Prostate gland (tissue), 2 donors: ENCODE measurements at regions not wholly inside any gene's neighbourhood (a gene's known extent, or its start where the extent isn't known, plus 50 kb on each side); places are given as distances from the start of the nearest gene placed in this dataset.

Experiments
- DNase-seq: peaks from one replicate; pipeline ENCODE4 v3.0.0-alpha.2; 2019; ENCODE audit warnings: low spot score
- H3K27ac ChIP-seq, 2 donors: fragments of 200-600 bp; sonication (generic); 2 replicates each; pipeline ENCODE4 v1.5.1; 2017 to 2019
- H3K27me3 ChIP-seq: fragments of 200-600 bp; sonication (generic); replicated peaks from 2 replicates; pipeline ENCODE4 v1.5.1; 2019; ENCODE audit not compliant: insufficient read depth
- H3K36me3 ChIP-seq, 2 donors: fragments of 200-600 bp; sonication (generic); 1 replicate in 1 of 2; 2 replicates in 1 of 2; pipeline versions ENCODE4 v1.5.1 to v1.8.1; 2017 to 2019
- H3K4me1 ChIP-seq: fragments of 200-600 bp; sonication (generic); replicated peaks from 2 replicates; pipeline ENCODE4 v1.5.1; 2019
- H3K4me3 ChIP-seq, 2 donors: fragments of 200-600 bp; sonication (generic); 2 replicates each; pipeline ENCODE4 v1.5.1; 2017 to 2019
- H3K9me3 ChIP-seq: fragments of 200-600 bp; sonication (generic); 2 replicates; pipeline ENCODE4 v1.5.1; 2017
- CTCF ChIP-seq, 4 experiments: fragments of 200-600 bp in 2 of 4; fragments of 450-650 bp in 2 of 4; sonication (generic) in 2 of 4; IDR thresholded peaks; 1 replicate in 3 of 4; 2 replicates in 1 of 4; pipeline ENCODE4 v1.5.1; 2016 to 2019; ENCODE audit warnings: antibody characterized with exemption in 4 of 4, mild to moderate bottlenecking in 2 of 4, moderate library complexity in 2 of 4
- POLR2A ChIP-seq: fragments of 450-650 bp; IDR thresholded peaks from one replicate; pipeline ENCODE4 v1.6.1; 2016; ENCODE audit warnings: antibody characterized with exemption, mild to moderate bottlenecking
- POLR2AphosphoS5 ChIP-seq: sonication (generic); formaldehyde crosslinking; IDR thresholded peaks from one replicate; pipeline ENCODE4 v1.6.1; 2017; ENCODE audit warnings: antibody characterized with exemption
- WGBS: methylation state at CpG from one replicate; pipeline ENCODE4 v1.1.5; 2018; 5-methylcytosine and 5-hydroxymethylcytosine counted together
- intact Hi-C: fragments of 100-400 bp; cut with DNase I; formaldehyde crosslinking; loops from one replicate; pipeline ENCODE4 v1.14.2; 2022

GRCh38 chr14:95784137-95784536, 70.2 kb upstream of the TCL1A start:
- no peaks in the 10 kb centered on the region for H3K4me1 ChIP-seq
- no peak overlapping the region for H3K4me3 ChIP-seq
- DNase-seq: no peak
- H3K9me3 ChIP-seq: no peaks in the 10 kb centered on the region
- TF ChIP-seq POLR2A (no peak), POLR2AphosphoS5 (no peak), CTCF (IDR thresholded peaks at IDR 0.05) (no peak)
- H3K27me3 ChIP-seq: peaks cover 3% of the 10 kb centered on the region
- no peak overlapping the region for H3K27ac ChIP-seq
- intact Hi-C loops: no loop called here
- H3K36me3 ChIP-seq: no peaks in the 10 kb centered on the region
- 0% methylated on average over 1 of the region's 1 CpG for WGBS

GRCh38 chr14:95776798-95777534, 63.0 kb upstream of the TCL1A start:
- no peak overlapping the region for H3K27ac ChIP-seq
- 58% methylated on average over 7 of the region's 7 CpGs for WGBS
- no peak overlapping the region for H3K4me3 ChIP-seq
- DNase-seq: no peak
- intact Hi-C loops: no loop called here
- H3K27me3 ChIP-seq: no peaks in the 10 kb centered on the region
- no peaks in the 10 kb centered on the region for H3K36me3 ChIP-seq
- H3K9me3 ChIP-seq: no peaks in the 10 kb centered on the region
- TF ChIP-seq POLR2A: no peak
- no peak for TF ChIP-seq POLR2AphosphoS5
- no peak for TF ChIP-seq CTCF (IDR thresholded peaks at IDR 0.05)
- H3K4me1 ChIP-seq: no peaks in the 10 kb centered on the region

GRCh38 chr14:95774265-95775160, 60.6 kb upstream of the TCL1A start:
- Histone ChIP-seq H3K4me3 (no peak overlapping the region), H3K9me3 (no peaks in the 10 kb centered on the region), H3K4me1 (no peaks in the 10 kb centered on the region), H3K27ac (no peak overlapping the region), H3K27me3 (no peaks in the 10 kb centered on the region), H3K36me3 (no peaks in the 10 kb centered on the region)
- intact Hi-C loops: loop anchor here (5.0 kb wide), 1 partner anchor 207 kb away; no protein-coding TSS in a partner anchor
- DNase-seq: peak; percentile 30
- 60% methylated on average over 28 of the region's 28 CpGs for WGBS
- TF ChIP-seq CTCF (IDR thresholded peaks at IDR 0.05): peak; percentile 73 to 85 (median 76)
- TF ChIP-seq POLR2AphosphoS5: no peak
- TF ChIP-seq POLR2A: no peak

GRCh38 chr14:95770777-95771176, 56.9 kb upstream of the TCL1A start:
- intact Hi-C loops: loop anchor here (5.0 kb wide), 1 partner anchor 203 kb away; no protein-coding TSS in a partner anchor
- H3K4me3 ChIP-seq: no peak overlapping the region
- H3K9me3 ChIP-seq: no peaks in the 10 kb centered on the region
- H3K4me1 ChIP-seq: no peaks in the 10 kb centered on the region
- no peaks in the 10 kb centered on the region for H3K27me3 ChIP-seq
- TF ChIP-seq POLR2AphosphoS5: no peak
- no peak for TF ChIP-seq POLR2A
- no peak for TF ChIP-seq CTCF (IDR thresholded peaks at IDR 0.05)
- no peak overlapping the region for H3K27ac ChIP-seq
- WGBS: 47% methylated on average over 3 of the region's 3 CpGs
- DNase-seq: no peak
- H3K36me3 ChIP-seq: no peaks in the 10 kb centered on the region
